ENCODE measurements at regions not wholly inside any gene's neighbourhood (a gene's known extent, or its start where the extent isn't known, plus 50 kb on each side); places are given as distances from the start of the nearest gene placed in this dataset.

- Histone ChIP-seq H3K36me3 (no peaks in the 10 kb centered on the region), H3K4me1 (ENCODE audit: insufficient read depth) (no peaks in the 10 kb centered on the region), H3K4me3 (no peak overlapping the region), H3K27ac (no peak overlapping the region), H3K27me3 (no peaks in the 10 kb centered on the region), H3K9me3 (no peaks in the 10 kb centered on the region)
- TF ChIP-seq EP300 (IDR thresholded peaks at IDR 0.05) (no peak), POLR2A (IDR thresholded peaks at IDR 0.05) (no peak)
- TF ChIP-seq, protein P1, sequence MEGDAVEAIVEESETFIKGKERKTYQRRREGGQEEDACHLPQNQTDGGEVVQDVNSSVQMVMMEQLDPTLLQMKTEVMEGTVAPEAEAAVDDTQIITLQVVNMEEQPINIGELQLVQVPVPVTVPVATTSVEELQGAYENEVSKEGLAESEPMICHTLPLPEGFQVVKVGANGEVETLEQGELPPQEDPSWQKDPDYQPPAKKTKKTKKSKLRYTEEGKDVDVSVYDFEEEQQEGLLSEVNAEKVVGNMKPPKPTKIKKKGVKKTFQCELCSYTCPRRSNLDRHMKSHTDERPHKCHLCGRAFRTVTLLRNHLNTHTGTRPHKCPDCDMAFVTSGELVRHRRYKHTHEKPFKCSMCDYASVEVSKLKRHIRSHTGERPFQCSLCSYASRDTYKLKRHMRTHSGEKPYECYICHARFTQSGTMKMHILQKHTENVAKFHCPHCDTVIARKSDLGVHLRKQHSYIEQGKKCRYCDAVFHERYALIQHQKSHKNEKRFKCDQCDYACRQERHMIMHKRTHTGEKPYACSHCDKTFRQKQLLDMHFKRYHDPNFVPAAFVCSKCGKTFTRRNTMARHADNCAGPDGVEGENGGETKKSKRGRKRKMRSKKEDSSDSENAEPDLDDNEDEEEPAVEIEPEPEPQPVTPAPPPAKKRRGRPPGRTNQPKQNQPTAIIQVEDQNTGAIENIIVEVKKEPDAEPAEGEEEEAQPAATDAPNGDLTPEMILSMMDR (IDR thresholded peaks at IDR 0.05), result no peak
- DNase-seq, result no peak
- intact Hi-C loops (cut with DNase I), result no loop called here
- WGBS, 3 donors, result 73 to 83% (median 75%) methylated on average over 2 of the region's 2 CpGs
These were observed 399.5 kb upstream of the MIR17HG start for GRCh38 chr13:90947976-90948375.

- no peaks in the 10 kb centered on the region for H3K9me3 ChIP-seq
- intact Hi-C loops (cut with DNase I), result no loop called here
- H3K4me1 ChIP-seq (ENCODE audit: insufficient read depth), result no peaks in the 10 kb centered on the region
- no peaks in the 10 kb centered on the region for H3K27me3 ChIP-seq
- H3K36me3 ChIP-seq, result no peaks in the 10 kb centered on the region
- no peak for DNase-seq
- no peak overlapping the region for H3K4me3 ChIP-seq
- H3K27ac ChIP-seq, result no peak overlapping the region
- no peak for TF ChIP-seq EP300 (IDR thresholded peaks at IDR 0.05)
- TF ChIP-seq, protein P1 (IDR thresholded peaks at IDR 0.05), result no peak
- TF ChIP-seq POLR2A (IDR thresholded peaks at IDR 0.05), result no peak
- 86 to 92% (median 88%) methylated on average over 1 of the region's 1 CpG for WGBS, 3 donors
These were observed 397.3 kb upstream of the MIR17HG start for GRCh38 chr13:90950160-90950559.

GRCh38 chr13:90951663-90952062 lies 395.8 kb upstream of the MIR17HG start:
- DNase-seq, result no peak
- no peaks in the 10 kb centered on the region for H3K36me3 ChIP-seq
- H3K27ac ChIP-seq, result no peak overlapping the region
- no peaks in the 10 kb centered on the region for H3K4me1 ChIP-seq (ENCODE audit: insufficient read depth)
- H3K4me3 ChIP-seq, result no peak overlapping the region
- no peaks in the 10 kb centered on the region for H3K27me3 ChIP-seq
- WGBS, 3 donors, result 77 to 81% (median 78%) methylated on average over 5 of the region's 5 CpGs
- intact Hi-C loops (cut with DNase I), result no loop called here
- TF ChIP-seq POLR2A (IDR thresholded peaks at IDR 0.05) (no peak), EP300 (IDR thresholded peaks at IDR 0.05) (no peak)
- TF ChIP-seq, protein P1 (IDR thresholded peaks at IDR 0.05), result no peak
- no peaks in the 10 kb centered on the region for H3K9me3 ChIP-seq

DNA sequence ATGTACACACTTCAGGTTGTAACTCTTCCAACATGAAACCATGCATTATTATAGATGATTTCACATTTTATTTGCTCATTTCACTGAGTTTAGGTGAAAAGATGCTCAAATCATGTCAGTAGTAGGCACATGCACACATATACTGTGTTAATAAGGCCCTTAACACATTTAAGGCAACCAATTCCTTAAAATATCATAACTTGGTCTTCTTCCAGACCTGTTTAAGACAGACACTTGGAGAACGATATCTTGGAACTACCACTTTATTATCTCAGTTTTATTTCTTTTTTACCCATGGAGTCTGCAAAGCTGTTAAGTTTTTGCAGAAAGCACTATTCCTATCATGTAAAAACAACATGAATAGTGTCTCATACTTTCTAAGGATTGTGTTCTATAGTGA lies 395.2 kb upstream of the MIR17HG start:
- 27 to 54% (median 37%) methylated on average over 1 of the region's 1 CpG for WGBS, 3 donors
- no peaks in the 10 kb centered on the region for H3K36me3 ChIP-seq
- intact Hi-C loops (cut with DNase I), result no loop called here
- no peaks in the 10 kb centered on the region for H3K4me1 ChIP-seq (ENCODE audit: insufficient read depth)
- H3K4me3 ChIP-seq, result no peak overlapping the region
- no peaks in the 10 kb centered on the region for H3K27me3 ChIP-seq
- TF ChIP-seq POLR2A (IDR thresholded peaks at IDR 0.05) (no peak), EP300 (IDR thresholded peaks at IDR 0.05) (no peak)
- TF ChIP-seq, protein P1 (IDR thresholded peaks at IDR 0.05), result no peak
- no peak for DNase-seq
- H3K27ac ChIP-seq, result no peak overlapping the region
- no peaks in the 10 kb centered on the region for H3K9me3 ChIP-seq

All from ovary (tissue), 7 donors.